ENCODE measurements at regions not wholly inside any gene's neighbourhood (a gene's known extent, or its start where the extent isn't known, plus 50 kb on each side); places are given as distances from the start of the nearest gene placed in this dataset.

DNA sequence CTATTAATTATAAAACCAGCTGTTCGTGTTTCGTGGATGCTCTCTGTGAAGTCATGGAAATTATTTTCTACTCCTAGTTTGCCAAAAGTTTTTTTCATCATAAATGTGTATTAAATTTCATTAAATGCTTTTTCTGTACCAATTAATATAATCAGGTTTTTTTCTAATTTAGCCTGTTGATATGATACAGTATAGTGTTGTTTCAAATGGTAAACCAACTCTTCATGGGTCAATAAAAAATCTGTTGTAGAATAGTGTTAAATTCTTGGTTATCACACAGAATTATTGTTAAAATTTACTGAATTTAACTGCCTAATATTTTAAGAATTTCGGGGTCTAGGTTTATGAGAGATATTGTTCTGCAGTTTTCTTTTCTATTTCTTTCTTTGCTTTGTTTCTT is 505.9 kb upstream of the MANEA start:
- TF ChIP-seq GATA2 (IDR thresholded peaks at IDR 0.05; ENCODE audit: low read depth, low read length) (no peak), GATA3 (IDR thresholded peaks at IDR 0.05; ENCODE audit: low read depth, low read length) (no peak)

DNA sequence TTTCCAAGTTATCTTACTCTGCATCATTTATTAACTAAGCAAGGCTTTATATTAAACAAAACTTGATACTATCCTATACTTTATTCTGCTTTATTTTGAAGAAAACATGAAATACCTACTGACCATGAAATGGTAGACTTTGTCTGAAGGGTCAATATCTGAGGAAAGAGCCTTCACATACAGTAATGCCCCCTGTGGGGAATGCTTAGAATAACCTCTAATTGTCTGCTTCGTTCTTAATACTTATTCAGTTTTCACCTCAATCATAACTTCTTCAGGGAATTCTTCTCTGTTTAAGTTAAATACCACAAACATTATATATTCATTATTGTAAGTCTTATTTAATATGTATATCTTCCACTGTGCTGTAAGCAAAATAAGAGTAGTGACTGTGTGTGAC is 498.9 kb upstream of the MANEA start:
- TF ChIP-seq GATA3 (IDR thresholded peaks at IDR 0.05; ENCODE audit: low read depth, low read length) (no peak), GATA2 (IDR thresholded peaks at IDR 0.05; ENCODE audit: low read depth, low read length) (no peak)

DNA sequence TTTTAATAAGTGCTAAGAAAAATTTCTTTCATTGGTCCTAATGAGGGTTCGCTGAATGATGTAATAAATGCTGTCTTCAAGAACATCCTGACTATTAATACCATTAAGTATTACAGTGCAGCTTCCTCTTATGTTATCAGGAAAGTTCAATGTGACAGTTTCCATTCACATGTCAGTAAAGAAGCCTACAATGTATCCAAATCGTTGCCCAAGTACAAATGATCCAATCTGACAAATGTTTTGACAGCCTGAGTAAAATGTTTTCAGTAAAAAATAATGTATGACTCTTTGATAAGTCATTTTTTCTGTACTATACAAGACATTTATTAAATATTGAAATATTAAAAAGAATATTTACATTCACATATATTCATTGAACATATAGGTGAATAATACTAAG is 496.1 kb upstream of the MANEA start:
- no peak for TF ChIP-seq GATA2 (IDR thresholded peaks at IDR 0.05; ENCODE audit: low read depth, low read length)
- TF ChIP-seq GATA3 (IDR thresholded peaks at IDR 0.05; ENCODE audit: low read depth, low read length): no peak

DNA sequence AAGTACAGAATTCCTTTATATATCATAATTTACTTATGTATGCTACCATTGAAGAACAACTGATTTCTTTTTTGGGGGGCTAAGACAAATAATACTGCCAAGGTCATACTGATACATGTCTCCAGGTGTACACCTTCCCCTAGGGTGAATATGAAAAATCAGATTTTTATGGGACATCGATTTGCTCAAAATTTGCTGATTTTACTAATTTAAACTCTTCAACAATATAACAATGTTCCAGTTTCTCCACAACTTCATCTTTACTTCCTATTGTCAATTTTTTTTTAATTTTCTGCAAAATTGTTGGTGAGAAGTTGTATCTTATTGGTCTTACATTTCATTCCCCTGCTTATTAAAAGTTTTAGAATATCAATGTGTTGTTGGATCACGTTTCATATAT is 495.4 kb upstream of the MANEA start:
- TF ChIP-seq GATA2 (IDR thresholded peaks at IDR 0.05; ENCODE audit: low read depth, low read length): no peak
- TF ChIP-seq GATA3 (IDR thresholded peaks at IDR 0.05; ENCODE audit: low read depth, low read length): no peak

DNA sequence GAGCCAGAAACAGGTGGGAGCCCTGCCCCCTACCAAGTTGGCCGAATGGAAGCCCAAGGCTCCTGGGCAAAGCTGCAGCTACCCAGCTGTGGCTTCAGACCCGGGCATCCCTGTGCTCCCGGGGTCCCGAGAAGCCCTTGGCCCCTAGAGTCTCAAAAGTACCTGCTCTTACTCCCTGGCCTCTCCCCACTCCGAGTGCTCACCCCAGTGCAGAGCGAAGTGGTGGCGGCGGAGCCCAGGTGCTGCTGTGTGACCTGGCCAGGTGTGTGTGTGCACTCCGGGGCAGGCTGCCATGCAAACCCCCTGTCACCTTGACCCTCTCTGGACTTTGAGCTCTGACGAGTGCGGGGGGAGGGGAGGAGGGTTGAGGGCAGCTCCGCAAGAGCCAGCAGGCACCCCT is 493.8 kb upstream of the MANEA start:
- TF ChIP-seq GATA2 (IDR thresholded peaks at IDR 0.05; ENCODE audit: low read depth, low read length) (no peak), GATA3 (IDR thresholded peaks at IDR 0.05; ENCODE audit: low read depth, low read length) (no peak)

DNA sequence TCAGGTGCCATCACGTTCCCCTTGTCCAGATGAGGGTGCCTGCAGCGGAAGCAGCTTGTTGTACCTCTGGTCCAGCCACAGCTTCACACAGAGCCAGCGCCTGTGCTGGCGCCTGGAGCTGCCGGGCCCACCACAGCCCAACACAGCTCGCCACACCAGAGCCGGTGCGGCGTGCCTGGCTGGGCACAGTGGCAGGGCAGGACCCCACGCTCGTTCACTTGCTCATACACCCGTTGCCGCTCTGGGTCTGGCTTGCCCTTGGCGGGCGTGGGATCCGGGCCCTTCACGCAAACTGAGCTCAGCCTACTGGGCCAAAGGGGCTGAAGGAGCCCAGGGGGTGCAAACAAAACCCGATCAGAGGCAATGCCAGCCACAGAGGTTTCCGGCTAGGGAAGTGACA is 492.5 kb upstream of the MANEA start:
- TF ChIP-seq GATA2 (IDR thresholded peaks at IDR 0.05; ENCODE audit: low read depth, low read length) (no peak), GATA3 (IDR thresholded peaks at IDR 0.05; ENCODE audit: low read depth, low read length) (no peak)

DNA sequence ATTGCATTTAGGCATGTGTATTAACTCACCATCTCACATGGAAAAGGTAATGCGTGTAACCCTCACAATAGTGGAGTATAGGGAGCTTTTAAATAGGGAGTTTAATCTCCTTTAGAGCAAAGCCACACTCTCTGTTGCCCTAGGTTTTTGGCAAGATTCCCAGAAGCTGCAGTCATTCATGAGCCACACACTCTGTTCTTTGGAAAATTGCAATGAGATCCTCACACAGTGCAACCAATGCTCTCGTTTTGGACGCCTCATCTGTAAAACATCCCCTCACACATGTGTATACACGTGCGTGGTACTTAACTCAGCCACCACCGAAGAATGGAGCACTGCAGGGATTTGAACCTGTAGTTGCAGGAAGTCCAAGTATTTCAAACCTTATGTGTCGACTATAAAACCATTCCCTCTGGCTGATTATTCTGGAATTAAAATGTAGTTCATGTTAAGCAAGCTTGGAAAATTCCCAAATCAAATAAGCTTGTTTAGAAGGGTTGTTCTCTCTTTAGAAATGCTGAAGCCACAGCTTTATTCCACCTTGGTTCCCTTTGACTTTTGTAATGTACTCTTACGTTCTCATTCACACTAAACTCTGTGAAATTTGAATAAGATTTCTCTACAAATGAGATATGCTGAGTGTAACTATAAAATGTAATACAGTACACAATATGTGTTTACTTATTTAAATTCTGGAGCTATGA is 489.8 kb upstream of the MANEA start:
- TF ChIP-seq GATA3 (IDR thresholded peaks at IDR 0.05; ENCODE audit: low read depth, low read length): no peak
- TF ChIP-seq GATA2 (IDR thresholded peaks at IDR 0.05; ENCODE audit: low read depth, low read length): no peak

DNA sequence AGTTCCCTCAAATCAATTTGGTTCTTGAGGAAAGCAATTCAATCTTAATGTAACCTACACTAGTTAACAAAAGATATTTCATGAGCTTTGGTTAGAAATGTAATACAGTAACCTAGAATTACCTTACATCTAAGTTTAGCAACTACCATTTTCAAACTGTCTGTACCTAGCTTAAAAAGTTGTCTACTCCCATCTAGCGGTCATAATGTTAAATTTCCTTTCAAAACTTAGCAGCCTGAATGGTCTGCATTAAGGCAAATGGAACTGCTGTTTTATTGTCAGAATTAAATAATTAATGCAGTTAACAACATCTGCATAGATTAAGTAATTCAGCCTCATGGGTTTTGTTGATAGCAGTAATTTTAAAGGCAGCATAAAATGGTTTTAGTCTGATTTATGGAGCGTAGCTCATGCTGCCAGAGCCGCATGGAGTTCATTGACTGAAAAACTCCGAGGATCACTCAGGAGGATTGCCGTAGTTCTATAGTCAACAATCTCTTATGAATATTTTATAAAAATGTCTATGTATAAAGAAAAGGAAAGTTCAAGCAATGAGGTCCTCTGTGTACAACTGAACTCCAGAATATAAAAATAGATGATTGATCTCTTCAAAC is 485.4 kb upstream of the MANEA start:
- no peak for TF ChIP-seq GATA2 (IDR thresholded peaks at IDR 0.05; ENCODE audit: low read depth, low read length)
- no peak for TF ChIP-seq GATA3 (IDR thresholded peaks at IDR 0.05; ENCODE audit: low read depth, low read length)

DNA sequence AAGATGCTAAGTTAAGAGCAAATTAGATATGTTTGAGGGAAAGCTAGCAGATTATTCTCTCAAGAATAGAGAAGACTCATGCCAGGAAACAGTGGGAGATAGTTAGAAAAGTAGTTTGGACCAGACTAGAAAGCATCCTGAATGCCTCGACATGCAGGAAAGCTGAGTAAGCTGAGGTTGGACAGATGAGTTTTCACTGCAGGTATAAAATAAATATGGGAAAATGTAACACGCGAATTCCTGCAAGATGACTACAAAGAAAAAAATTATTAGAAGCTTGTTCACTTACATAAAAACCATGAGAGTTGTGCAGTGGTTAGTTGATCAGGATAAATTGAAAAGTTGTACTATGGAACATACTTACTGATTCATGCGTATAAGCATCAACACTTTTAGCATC is 484.2 kb upstream of the MANEA start:
- TF ChIP-seq GATA3 (IDR thresholded peaks at IDR 0.05; ENCODE audit: low read depth, low read length): no peak
- no peak for TF ChIP-seq GATA2 (IDR thresholded peaks at IDR 0.05; ENCODE audit: low read depth, low read length)

DNA sequence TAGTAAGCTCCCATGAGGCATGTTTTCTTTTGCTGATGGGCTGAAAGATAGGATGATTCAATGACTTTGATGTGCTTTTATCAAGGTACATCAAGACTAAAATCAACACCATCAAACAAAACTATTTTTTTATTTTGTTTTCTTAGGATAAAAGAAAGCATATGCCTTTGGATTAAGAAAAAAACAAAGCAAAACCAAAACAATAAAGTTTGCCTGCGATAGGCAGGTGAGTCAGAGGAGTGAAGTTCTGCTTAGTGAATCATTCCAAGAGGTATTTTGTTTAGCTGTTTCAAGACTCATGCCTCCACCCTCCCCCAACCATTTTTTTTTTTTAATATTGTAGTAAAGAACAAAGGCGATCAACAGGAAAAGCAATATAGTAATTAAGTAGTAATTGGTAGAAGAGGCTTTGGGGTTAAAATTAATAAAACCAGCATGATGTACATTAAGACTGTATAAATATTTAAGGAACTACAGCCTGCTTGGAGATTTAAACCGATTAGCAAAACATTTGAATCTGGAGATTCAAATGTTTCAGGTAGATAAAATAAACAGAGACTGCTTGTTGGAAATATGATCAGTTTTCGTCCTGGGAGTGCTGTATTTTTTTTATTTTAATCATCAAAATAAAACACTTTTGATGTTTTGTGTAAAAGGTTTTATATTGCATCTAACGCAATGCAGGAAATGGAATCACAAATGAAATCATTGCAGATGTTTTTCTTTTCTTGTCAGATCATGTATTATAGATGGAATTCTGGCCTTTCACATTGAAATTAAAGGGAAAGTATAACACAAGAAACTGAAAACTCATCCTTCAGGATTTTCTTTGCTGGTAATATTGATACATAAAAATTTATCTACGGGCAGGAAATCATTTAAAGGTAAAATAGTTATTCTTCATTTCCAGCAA is 482.3 kb upstream of the MANEA start:
- TF ChIP-seq GATA2 (IDR thresholded peaks at IDR 0.05; ENCODE audit: low read depth, low read length) (no peak), GATA3 (IDR thresholded peaks at IDR 0.05; ENCODE audit: low read depth, low read length) (no peak)

DNA sequence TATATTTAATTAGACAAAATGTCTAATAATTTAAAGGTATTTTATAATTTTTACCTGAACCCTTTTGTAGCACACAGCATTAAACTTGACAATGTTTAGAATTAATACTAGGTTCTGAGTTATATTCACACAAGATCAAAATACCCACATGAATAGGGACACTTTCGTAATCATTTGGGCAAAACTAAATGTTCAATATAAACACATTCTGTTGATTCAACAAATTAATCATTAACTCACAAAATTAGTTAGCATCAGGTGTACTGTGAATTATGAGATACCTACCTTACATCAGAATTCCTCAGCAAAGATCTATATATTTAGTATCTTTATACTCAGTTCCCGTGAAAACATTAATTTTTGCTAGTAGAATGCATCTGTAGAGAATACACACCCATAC is 481.5 kb upstream of the MANEA start:
- TF ChIP-seq GATA3 (IDR thresholded peaks at IDR 0.05; ENCODE audit: low read depth, low read length): no peak
- no peak for TF ChIP-seq GATA2 (IDR thresholded peaks at IDR 0.05; ENCODE audit: low read depth, low read length)

DNA sequence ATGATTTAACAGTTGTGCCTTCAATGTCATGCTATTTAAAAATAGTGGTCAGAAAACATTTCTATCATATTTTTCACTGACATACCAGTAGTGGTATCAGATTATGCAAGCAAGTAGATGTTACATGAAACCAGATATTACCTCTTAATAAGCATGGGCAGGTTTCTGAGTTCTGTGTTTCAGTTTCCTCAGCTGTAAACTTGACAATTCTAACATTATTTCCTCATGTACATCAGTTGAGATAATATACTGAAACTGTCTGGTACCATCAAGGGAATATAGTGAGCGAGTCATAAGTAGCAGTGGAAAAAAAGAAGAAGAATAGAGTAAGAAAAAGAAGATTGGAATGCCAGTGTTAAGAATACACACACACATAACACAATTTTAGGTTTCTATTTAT is 477.9 kb upstream of the MANEA start:
- TF ChIP-seq GATA2 (IDR thresholded peaks at IDR 0.05; ENCODE audit: low read depth, low read length) (no peak), GATA3 (IDR thresholded peaks at IDR 0.05; ENCODE audit: low read depth, low read length) (no peak)

DNA sequence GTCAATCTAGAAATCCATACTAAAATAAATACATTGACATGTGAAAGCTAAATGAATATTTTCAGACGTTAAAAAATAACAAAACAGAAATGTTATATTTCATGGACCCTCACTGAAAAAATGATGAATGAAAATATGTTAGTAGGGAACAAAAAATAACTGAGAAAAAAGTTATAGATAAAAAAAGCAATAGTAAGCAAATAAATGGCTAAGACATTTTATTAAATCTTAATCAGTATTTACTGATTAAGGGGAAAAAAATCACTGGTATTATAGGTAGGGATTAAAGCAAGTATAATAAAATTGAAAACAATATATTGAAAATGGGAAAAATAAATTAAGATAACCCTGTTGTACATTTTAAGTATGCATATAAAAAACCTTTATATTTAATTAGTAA is 468.1 kb upstream of the MANEA start:
- no peak for TF ChIP-seq GATA3 (IDR thresholded peaks at IDR 0.05; ENCODE audit: low read depth, low read length)
- TF ChIP-seq GATA2 (IDR thresholded peaks at IDR 0.05; ENCODE audit: low read depth, low read length): no peak

DNA sequence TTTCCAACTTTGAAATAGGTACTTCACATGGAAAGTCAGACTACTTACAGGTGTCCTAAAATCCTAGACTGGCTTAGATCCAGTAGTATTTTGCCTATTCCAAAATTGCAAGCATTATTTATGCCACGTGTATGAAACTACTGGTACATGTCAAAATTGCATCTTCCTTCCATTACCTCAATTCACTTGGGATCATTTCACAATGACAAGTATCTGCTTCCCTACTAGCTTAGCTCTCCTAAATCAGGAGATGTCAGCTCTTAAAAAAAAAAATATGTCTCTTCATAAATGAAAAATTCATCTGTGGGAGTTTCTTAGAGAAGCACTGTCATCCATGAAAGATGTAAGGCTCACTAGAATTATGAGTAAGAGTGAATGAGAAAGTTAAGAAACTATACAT is 466.6 kb upstream of the MANEA start:
- TF ChIP-seq GATA2 (IDR thresholded peaks at IDR 0.05; ENCODE audit: low read depth, low read length) (no peak), GATA3 (IDR thresholded peaks at IDR 0.05; ENCODE audit: low read depth, low read length) (no peak)

DNA sequence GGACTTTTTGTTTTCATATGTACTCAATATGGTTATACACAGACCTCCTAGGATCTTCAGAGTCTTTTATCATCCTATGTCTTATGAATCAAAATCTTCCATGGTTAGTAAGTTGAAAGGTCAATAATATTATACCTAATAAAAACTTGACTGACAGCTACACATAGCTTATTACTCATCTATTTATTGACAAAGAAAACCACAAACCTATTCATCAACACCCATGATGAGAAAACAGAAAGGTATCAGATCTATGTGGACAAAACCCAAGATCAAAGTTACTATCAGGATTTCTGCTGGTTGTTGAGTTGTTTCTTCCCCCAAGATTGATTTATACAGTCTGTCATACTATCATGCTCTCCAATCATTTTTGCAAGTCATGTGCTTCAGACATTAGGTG is 460.1 kb upstream of the MANEA start:
- no peak for TF ChIP-seq GATA2 (IDR thresholded peaks at IDR 0.05; ENCODE audit: low read depth, low read length)
- no peak for TF ChIP-seq GATA3 (IDR thresholded peaks at IDR 0.05; ENCODE audit: low read depth, low read length)

Data from SH-SY5Y (cell line).